Activated CD4-positive, alpha-beta T cell treated with anti-CD3 and anti-CD28 coated beads, Interleukin-10, Interleukin-2, amounts not matched to agents 100 ng/mL and 50 ng/mL, durations not matched to agents 16 hours and 8 hours (primary cell): ENCODE measurements at regions not wholly inside any gene's neighbourhood (a gene's known extent, or its start where the extent isn't known, plus 50 kb on each side); places are given as distances from the start of the nearest gene placed in this dataset.
A peak's percentile ranks its signal among the peaks of the same experiment; 100 is the strongest.

Experiments used
- DNase-seq: peaks from one replicate; pipeline ENCODE4 v3.0.0-alpha.2; 2020

DNA sequence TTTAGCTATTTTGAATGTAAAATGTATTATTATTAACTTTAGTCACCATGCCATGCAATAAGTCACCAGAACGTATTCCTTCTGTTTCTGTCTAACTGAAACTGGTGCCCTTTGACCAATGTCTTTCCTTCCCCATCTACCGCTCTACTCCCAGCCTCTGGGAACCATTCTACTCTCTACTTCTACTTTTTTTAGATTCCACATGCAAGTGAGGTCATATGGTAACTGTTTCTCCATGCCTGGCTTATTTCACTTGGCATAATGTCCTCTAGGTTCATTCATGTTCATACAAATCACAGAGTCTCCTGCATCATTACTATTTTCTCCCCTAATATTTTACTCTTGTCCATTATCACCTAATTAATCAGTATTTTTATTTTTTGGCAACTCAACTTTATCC is 160.1 kb downstream of the TMX1 start:
- DNase-seq: no peak

DNA sequence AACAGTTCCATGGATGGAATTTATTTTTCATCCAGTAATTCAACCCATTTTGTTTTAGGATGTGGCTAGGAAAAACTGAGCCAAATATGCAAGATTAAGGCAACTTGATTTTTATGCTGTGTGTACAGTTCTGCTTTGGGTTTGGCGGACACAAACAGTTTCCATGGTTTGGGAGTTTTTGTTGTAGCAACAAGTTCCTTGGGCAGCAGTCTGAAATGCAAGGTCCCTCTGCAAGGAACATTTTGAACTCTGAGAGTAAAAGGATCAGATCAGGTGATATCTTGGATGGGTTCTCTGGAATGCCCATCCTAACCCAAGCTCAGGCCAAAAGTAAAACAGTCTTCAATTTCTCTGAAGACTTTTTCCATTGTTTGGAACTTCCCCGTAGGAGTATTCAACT is 161.2 kb downstream of the TMX1 start:
- DNase-seq: no peak

DNA sequence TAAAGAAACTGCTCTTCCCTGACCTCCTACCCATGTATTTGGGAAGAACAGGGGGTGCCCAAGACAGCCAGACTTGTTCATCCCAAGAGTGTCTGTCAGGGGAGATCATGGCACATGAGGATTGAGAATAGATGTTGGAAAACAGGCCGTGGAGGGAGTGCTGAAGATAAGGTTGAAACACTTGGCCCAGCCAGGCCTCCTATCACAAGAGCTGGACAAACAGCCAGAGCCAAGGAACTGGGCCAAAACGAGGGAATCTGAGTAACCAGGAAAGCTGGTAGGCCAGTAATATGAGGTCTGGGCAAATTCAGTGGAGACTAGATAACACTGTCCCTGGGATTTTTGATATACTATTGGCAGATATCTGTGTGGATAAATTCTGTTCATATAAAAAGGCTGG is 161.7 kb downstream of the TMX1 start:
- no peak for DNase-seq

DNA sequence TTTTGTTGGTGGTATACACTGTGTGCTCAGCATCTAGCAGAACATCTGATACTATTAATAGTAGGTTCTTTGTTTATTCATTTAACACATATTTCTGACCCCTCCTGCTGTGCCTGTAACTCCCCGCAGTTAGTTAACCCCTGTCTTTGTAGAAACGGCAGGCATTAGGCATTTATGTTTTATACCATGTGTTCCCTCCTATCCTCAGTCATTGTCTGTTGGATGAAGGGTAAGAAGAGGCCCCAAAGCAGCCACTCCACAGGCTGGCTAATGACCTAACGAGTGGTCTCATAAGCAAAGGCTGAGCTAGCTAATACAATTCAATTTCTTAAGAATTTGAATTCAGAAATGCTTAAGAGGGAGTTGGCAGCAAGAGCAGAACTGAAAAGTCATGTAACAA is 170.8 kb downstream of the TMX1 start:
- no peak for DNase-seq

DNA sequence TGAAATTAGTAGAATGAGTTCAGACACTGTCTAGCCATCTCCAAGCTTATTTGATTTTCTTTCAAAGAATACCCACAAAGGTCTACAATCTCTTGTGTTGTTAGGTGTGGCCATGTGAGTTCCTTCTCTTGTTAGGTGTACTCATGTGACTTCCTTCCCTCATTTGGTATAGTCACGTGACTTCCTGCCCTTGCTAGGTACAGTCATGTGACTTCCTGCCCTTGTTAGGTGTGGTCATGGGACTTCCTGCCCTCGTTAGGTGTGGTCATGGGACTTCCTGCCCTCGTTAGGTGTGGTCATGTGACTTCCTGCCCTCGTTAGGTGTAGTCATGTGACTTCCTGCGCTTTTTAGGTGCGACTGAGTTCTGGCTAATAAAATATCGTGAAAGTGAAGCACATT is 179.6 kb downstream of the TMX1 start:
- DNase-seq: peak; percentile 47

DNA sequence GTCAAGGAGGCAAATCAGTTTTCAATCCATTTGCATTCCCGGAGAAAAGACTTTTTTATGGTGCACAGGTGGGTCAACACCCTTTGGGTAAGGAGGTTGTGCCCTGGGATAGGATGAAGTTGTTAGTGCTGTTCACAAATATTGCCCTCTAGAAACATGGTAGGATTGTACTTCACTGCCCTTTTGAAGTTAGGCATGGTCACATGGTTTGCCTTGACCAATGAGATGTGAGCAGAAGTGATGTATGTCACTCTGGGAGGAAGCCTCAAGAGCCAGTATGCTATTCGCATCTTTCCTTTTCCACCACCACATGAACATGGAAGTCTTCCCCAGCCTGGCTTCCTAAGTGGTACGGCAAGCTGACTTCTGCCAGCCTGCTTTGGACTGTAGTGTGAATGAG is 182.7 kb downstream of the TMX1 start:
- no peak for DNase-seq

DNA sequence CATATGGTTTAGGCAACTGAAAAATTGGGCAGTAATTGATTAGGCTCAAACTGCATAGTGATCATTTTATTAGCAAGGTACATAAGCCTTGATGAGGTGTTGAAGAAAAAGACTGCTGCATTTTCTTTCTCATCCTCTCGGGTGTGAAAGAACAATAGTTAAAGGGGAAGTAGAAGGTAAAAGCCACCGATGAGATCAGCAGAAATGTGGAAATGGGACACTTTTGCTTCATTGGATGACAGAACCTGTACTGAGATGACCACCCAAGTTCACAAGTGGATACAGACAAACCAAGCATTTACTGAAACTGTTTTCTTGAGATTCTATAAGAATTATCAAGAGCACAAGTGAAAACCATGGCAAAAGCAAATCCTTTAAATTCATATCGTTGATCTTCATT is 184.0 kb downstream of the TMX1 start:
- no peak for DNase-seq

DNA sequence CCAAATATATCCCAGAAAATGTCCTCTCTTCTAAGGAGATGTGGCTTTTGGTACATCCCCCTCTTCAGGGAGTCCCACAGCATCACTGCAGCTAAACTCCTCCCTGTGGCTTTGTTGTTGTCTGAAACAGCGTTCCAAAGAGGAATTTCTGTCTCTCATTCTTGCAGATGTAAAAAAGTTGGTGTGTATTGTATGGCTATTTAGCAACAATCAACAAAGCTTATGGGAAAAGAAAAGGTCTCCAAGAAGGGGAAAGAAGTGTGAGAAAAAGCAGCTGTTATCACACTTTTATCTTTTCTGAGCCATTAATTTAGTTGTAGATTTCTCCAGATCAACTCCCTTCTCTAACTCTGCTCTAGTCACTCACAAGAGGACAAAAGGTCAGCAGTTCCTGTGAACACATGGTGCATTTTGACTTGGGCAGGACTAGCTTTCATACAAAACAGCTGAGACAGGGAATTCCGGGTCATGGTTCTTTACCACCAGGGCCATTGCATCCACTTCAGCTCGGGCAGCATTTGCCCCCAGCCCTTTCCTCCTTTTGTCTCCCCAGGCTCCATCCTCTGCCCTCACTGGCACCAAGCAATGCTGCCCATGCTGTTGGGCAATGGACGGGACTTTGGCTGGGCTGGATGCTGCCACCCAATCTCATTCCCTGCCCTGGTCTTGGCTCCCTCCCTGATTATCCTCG is 184.7 kb downstream of the TMX1 start:
- no peak for DNase-seq

DNA sequence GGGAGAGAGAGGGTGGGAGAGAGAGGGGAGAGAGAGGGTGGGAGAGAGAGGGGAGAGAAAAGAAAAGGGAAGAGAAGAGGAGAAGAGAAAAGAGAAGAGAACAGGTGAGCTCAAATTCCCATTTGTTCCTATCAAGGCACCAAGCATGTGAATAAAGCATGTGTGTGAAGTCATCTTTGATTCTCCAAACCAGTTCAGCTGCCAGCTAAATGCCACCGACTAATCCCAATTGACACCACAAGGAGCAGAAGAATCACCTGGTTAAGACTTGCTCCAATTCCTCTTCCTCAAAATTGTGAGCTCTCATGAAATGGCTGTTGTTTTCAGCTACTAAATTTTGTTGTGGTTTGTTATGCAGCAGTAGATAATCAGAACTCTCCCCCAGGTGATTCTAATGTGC is 188.9 kb downstream of the TMX1 start:
- DNase-seq: no peak

DNA sequence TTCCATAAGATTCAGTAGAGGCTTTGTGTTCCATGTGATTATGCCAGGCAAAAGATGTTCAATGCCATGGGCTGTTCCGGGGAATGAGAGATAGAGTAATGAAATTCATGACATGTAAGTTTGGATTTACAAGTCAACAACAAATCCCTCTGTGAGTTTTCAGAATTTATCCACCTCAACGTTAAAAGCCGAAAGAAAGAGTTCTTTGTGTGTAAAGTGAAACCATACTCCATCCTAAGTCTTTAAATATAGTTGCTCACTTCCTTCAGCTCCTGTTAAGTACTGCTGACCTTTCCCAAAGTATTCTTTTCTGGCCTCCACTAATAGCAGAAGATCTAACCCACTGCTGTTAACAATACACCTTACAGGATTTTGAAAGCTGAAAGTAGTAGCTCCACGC is 190.0 kb downstream of the TMX1 start:
- no peak for DNase-seq

DNA sequence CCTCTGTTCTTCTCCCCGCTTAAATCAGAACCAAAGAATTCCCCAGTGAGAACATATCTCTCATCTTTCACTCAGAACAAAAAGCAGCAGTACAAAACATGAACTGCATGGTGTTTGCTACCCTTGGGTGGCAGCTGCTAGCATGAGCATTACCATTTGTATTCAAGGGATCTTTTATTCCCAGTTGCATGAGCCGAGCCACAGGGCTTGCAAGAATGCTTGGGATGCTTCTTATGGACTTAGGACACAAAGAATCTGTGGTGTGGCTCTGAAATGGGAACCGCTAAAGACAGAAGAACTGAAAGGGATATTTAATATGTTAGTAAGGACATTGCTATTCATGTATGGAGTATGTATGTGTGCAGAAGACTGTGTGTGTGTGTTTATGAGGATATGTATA is 190.6 kb downstream of the TMX1 start:
- DNase-seq: no peak

DNA sequence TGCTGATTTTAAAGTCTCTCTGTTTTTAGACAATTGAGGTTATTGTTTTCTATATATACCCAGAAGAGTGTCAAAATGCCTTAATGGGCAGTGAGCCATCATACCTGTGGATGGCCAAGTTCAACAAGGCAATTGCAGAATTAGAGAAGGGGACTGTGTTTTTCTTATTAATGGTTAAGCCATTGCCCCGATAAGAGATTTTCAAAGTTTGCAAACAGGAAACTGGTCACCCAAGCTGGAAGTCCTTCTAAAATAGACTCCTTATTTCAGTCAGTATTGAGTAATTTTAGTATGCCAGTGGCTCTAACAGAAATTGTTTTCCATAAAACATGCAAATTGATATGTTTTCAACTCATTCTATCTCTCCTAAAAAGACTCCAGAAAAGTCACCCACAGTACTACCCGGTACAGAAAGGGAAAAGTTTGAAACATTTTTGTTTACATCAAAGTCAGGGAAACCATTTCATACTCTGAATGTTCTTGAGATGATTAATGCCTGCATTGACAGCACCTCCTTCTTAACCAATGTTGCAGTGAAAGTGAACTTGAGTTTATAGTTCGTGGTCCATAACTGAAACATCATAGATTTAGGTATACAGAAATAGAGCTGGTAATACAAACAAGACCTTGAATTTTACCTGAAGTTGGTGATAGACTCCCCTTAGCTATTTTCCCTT is 191.1 kb downstream of the TMX1 start:
- DNase-seq: no peak

DNA sequence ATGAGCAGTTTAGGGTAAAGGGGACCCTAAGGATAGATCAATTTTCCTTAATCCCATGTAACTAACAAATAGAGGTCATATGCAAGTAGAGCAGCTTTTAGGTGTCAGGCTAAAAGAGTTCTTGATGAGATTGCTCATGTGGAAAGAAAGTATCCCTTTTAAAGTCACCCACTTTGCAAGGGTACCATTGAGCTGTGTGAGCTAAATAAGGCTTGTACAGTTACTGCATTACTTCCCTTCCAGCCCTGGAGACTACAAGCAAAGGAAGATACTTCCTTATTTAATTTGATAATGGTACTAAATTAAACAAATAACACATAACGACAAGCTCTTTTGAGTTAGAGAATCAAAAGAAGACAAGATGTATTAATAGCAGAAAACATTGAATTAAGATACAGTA is 191.7 kb downstream of the TMX1 start:
- no peak for DNase-seq

DNA sequence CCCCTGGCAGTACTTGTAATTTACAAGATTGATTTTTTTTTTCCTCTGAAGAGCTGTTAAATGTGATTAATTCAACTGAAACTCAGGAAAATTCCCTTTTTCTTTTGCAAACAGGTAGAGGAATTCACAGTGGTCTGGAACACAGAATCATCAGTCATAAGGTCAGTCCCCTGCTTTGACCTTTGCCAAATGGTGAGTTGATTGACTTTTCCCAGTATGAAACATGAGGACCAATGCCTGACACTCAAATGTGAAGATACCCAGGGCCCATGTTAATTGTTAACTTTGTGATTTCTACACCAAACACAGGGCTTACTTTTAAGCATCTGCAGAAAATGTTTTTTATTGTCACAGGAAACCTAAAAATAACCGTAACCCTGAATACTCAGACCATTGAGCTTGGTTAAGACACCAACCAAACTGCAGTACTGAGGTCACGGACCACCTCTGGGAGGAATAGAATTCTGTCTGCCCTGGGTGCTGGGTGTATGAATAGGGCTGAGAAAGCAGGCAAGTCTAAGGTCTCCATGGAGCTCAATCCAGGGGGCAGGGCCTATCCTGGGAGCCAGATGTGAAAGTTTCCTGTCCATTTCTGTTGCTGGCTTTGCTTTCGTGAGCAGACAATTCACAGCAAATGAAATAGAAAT is 192.4 kb downstream of the TMX1 start:
- DNase-seq: no peak

DNA sequence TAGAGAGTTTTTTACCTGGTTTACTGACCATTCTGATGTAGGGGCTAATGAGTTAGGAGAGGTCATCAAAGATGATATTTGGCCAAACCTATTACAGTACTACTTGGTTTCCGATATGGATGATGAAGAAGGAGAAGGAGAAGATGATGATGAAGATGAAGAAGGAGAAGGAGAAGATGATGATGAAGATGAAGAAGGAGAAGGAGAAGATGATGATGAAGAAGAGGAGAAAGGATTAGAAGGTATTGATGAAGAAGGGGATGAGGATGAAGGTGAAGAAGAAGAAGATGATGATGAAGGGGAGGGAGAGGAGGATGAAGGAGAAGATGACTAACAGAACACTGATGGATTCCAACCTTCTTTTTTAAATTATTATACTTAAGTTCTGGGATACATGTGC is 196.6 kb downstream of the TMX1 start:
- no peak for DNase-seq

DNA sequence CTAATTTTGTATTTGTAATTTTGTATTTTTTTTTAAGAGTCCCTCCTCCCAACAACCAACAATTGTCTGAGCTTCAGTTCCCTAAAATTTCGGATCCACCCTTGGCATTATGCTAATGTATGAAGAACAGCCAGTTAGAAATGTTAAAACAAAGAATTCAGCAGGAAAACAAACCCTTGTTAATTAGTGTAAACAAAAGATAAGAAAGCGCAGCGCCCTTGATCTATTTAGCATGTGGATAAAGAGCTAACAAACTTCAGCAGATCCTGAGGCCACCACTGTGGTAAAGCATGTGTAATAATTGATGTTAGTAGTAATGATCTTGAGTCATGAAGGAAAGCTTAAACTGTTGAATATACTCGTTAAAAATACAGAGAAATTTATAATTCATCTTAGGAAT is 199.8 kb downstream of the TMX1 start:
- no peak for DNase-seq

DNA sequence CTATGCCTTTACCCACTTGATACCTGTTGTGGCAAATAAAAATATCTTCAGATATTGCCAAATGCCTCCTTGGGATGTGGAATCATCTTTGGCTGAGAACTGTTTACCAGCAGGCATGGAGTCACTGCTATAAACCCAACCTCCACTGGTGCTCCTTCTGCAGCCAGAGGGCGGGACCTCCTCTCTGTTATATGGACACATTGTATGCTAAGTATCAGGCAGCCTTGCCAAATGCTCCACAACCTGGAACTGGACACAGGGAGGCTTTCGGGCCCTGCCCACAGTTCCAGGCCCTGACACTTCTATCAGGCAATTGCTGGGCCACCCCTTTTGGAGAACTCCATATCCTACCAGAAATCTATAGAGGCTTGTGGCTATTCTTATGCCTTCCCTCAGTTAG is 201.0 kb downstream of the TMX1 start:
- no peak for DNase-seq

DNA sequence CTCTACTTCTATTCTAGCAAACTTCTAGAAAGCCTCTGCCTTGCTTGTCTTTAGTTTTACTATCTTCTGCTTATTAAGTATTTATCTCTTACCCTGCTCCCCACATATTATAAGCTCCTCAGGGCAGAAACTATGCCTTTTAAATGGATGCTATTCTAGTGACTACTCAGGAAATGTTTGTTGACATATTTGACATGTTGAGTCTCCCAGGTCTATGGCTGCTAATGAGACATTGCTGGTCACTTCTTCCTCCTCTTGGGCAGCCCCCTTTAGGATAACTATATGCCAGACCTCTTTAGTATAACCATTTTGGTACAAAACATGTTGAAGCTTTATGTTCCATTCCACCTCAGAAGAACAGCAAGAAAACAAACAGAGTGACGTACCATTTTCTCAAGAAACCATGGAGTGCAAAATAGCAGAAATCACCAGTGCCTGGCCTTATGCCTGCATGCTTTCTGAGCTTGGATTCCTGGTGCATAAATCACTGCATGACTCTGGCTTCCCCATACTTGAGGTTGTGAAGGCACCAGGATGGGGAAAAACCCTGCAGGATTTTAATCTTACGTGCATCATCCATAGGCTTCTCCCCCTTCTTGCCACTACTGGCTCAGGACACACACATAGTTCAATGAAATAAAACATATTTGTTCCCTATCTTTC is 202.6 kb downstream of the TMX1 start:
- DNase-seq: no peak

DNA sequence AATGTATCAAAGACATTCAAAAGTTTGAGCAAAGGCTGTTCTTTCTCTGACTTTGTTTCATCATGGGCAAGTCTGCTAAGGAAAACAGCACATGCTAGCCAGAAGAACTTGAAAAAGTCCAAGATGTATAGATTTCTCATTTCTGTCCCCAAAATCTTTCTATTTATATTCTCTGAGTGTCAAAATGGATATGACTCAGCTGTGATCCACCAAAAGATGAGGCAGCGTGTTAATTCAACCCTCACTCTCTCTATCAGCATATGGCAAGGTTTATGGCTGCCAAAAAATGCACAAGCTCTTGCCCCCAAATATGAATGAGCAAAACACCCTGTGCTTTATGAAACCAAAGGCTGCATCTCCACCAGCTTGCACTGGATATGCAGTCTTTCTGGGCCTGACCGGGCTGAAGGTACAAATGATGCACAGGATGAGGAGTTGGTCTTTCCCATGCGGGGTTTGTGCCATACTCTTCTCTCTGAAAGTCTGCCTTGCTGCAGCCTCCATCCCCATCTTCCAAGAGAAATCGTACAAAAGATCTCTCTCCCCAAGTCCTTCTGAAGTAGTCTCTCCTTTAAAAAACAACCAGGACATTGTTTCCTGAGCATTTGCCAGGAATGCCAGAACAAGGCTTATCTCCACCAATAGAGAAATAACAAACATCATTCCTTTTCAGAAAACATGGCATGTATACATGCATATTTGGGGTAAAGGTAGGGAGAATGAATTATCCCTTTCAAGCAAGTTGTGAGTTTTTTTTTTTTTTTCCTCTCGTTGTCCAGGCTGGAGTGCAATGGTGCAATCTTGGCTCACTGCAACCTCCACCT is 203.4 kb downstream of the TMX1 start:
- DNase-seq: no peak

DNA sequence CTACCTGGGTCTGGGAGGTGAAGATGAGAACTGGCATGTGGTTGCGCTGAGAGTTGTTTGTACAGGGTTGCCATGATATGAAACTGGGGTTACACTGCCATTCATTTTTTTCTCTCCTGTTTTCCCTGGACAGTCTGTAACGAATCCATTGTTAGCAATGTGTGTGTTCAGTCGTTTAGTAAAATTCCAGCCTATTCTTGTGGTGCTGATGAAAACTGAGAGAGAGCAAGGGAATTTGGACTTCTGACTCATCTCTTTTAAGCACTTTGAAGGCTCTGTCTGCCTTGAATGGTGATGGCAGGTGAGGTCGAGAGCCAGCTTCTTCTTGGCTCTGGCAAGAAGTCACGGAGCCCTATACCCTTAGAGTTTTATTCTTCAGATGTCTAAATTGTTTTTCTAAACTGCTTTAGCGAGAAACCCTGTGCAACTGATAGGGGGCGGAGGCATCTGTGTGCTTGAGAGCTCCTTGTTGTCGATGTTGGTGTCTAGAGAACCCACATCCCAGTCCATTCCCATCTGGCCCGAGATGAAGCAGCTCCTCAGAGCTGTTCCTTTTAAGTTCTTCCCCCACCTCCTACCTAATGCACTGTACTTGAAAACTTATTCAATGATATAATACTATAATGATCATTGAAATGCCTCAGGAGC is 204.4 kb downstream of the TMX1 start:
- DNase-seq: no peak

DNA sequence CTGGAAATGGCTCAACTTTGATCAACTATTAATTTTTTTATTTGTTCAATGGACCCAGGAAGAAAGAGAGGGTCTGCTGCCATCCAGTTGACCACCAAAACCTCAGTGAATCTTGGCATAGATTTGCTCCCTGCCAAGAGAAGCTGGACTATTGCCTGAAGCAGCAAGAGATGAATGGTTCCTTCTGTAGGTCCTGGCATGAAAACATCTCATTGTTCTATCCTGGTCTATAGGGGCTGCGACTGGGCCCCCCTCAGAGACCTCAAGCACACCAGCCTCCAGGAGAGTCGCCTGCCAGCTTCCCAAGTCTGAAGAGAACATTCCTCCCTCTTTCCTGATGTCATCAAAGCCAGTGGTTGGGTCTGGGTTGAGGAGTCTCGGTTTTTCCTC is 204.9 kb downstream of the TMX1 start:
- no peak for DNase-seq

DNA sequence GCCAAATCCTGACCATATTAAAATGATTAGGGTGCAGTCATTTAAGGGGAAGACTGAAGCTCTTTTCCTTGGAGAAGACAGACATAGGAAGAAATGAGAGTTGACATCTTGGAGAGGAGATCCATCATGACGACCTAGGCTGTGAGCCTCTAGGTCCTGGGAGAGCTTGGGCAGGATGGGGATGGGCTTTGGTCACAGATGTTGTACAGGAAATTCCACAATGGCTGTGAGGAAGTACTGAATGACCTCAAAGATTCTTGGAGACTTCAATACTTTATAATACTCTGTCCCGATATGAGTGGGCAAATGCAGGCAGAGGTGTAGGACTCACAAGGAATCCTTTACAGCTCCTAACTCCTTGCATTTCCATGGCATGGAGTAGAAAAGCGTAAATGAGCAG is 204.9 kb upstream of the FRMD6 start:
- no peak for DNase-seq

DNA sequence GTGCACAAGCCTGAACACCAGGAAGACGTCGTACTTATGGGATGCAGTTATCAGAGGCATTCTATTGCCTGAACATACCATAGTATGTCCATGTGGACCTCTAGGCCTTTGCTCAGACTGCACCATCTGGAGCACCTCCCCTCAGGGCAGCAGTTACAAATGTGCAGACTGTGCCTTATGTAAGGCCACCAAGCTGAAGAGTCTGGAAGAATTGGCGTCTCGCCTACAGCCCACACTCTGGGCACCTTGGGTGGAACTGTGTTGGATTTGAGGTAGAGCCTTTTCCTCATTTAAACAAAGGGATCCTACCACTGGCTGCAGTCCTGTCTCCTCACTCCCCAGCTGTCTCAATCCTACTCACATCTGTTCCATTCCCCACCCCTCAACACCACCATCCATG is 204.3 kb upstream of the FRMD6 start:
- no peak for DNase-seq
